ENCODE measurements at regions not wholly inside any gene's neighbourhood (a gene's known extent, or its start where the extent isn't known, plus 50 kb on each side); places are given as distances from the start of the nearest gene placed in this dataset.

- peaks cover 4% of the 10 kb centered on the region; the same call in 1 of the 2 replicates for H3K9me3 Mint-ChIP-seq
- no peak overlapping the region for H3K4me3 Mint-ChIP-seq
- H3K27me3 Mint-ChIP-seq (ENCODE audit: insufficient read depth), result no peaks in the 10 kb centered on the region
- DNase-seq, result no peak
- H3K4me1 Mint-ChIP-seq (ENCODE audit: low read depth), result no peaks in the 10 kb centered on the region
- H3K27ac Mint-ChIP-seq, result no peak overlapping the region
- H3K36me3 Mint-ChIP-seq (ENCODE audit: low read depth), result no peaks in the 10 kb centered on the region
- TF ChIP-seq, protein P1, sequence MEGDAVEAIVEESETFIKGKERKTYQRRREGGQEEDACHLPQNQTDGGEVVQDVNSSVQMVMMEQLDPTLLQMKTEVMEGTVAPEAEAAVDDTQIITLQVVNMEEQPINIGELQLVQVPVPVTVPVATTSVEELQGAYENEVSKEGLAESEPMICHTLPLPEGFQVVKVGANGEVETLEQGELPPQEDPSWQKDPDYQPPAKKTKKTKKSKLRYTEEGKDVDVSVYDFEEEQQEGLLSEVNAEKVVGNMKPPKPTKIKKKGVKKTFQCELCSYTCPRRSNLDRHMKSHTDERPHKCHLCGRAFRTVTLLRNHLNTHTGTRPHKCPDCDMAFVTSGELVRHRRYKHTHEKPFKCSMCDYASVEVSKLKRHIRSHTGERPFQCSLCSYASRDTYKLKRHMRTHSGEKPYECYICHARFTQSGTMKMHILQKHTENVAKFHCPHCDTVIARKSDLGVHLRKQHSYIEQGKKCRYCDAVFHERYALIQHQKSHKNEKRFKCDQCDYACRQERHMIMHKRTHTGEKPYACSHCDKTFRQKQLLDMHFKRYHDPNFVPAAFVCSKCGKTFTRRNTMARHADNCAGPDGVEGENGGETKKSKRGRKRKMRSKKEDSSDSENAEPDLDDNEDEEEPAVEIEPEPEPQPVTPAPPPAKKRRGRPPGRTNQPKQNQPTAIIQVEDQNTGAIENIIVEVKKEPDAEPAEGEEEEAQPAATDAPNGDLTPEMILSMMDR (IDR thresholded peaks at IDR 0.05), result no peak
These were observed 171.6 kb downstream of the RASEF start for GRCh38 chr9:82891321-82891720.

DNA sequence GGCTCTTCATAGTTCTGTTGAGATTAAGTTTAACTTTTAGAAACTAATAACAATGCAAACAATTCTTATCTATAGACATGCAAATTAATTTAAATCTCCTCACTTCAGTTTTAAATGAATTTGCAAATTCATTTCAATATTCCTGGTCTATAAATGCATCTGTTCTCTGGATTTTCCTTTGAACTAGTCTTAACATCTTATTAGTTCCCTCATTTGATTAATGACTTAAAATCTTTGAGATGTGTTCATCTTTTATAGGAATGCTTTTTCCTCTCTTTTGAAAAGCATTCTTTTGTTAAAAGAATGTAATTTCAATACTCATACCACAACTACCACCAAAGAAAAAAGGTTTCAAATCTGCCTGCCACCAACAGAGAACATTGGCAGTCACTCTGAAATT lies 169.4 kb downstream of the RASEF start:
- H3K9me3 Mint-ChIP-seq, result peaks cover 4% of the 10 kb centered on the region; the same call in 1 of the 2 replicates
- no peaks in the 10 kb centered on the region for H3K4me1 Mint-ChIP-seq (ENCODE audit: low read depth)
- peaks cover 4% of the 10 kb centered on the region; the same call in 1 of the 2 replicates for H3K27me3 Mint-ChIP-seq (ENCODE audit: insufficient read depth)

DNA sequence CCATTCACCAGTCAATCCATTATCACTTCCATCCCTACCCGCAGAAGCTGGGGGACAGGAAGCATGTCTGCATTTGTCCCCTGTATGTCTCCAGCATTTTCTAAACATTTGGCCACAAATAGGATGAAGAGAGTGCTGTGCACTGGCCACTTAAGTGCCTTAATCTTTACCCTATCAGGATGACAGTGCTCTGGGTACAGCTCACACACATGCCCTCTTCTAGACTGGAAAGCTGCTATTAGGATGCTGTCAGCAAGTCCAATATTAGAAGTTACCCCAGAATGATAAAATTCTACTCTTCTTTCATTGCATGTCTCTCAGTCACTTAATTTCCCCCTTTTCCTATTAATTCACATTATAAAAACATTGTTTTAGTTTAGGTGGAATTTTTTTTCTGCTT lies 168.4 kb downstream of the RASEF start:
- H3K9me3 Mint-ChIP-seq, result peaks cover 4% of the 10 kb centered on the region; the same call in 1 of the 2 replicates
- no peaks in the 10 kb centered on the region for H3K4me1 Mint-ChIP-seq (ENCODE audit: low read depth)
- H3K27ac Mint-ChIP-seq, result no peak overlapping the region
- TF ChIP-seq, protein P1 (IDR thresholded peaks at IDR 0.05), result no peak
- peaks cover 4% of the 10 kb centered on the region; the same call in 1 of the 2 replicates for H3K27me3 Mint-ChIP-seq (ENCODE audit: insufficient read depth)
- DNase-seq, result no peak
- H3K36me3 Mint-ChIP-seq (ENCODE audit: low read depth), result no peaks in the 10 kb centered on the region
- no peak overlapping the region for H3K4me3 Mint-ChIP-seq

More for the DNA sequence above, 169.4 kb downstream of the RASEF start:
- no peak overlapping the region for H3K27ac Mint-ChIP-seq
- no peaks in the 10 kb centered on the region for H3K36me3 Mint-ChIP-seq (ENCODE audit: low read depth)
- no peak for DNase-seq
- TF ChIP-seq, protein P1 (IDR thresholded peaks at IDR 0.05), result no peak
- H3K4me3 Mint-ChIP-seq, result no peak overlapping the region

DNA sequence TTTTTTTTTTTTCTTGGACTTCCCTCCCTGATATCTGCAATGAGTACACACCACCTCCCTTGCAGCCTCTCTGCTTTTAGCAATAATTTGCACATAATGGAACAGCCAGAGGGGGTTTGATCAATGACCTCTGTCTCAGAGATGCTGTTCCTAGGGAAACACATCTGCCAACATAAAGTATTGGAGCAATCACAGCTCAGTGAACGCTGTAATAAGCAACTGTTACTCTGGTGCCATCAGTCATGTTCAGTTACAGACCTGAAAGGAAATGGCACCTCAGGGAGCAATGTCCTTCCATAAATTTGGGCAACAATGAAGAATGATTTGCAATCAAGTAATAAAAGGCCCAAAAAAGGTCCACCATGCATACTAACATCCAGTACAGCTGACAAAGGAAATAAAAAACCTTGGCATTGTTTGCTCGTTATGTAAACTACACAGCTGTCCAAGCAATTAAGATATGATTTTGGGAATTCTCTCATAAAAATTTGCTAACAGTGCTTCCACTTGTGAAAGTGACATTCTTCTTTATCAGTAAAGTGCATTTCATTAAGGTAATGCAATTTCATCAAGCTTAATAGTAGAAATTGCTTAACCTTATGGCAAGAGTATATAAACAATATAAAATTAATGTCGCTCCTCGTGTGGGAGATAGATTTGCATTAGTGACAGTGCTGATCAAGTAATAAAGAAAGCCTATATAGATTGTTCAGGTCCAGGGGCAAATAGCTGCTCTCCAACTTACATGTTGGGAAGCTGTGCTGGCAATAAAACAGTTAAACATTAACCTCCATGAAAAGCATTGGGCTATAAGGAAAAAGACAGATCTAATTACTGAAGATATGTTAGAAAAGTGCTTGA lies 167.8 kb downstream of the RASEF start:
- Mint-ChIP-seq H3K4me3 (no peak overlapping the region), H3K27me3 (ENCODE audit: insufficient read depth) (peaks cover 4% of the 10 kb centered on the region; the same call in 1 of the 2 replicates)
- TF ChIP-seq, protein P1 (IDR thresholded peaks at IDR 0.05), result no peak

GRCh38 chr9:82895822-82896110 lies 167.2 kb downstream of the RASEF start:
- DNase-seq, result no peak
- Mint-ChIP-seq H3K4me3 (no peak overlapping the region), H3K36me3 (ENCODE audit: low read depth) (no peaks in the 10 kb centered on the region), H3K9me3 (peaks cover 4% of the 10 kb centered on the region; the same call in 1 of the 2 replicates), H3K27me3 (ENCODE audit: insufficient read depth) (peaks cover 4% of the 10 kb centered on the region; the same call in 1 of the 2 replicates), H3K4me1 (ENCODE audit: low read depth) (no peaks in the 10 kb centered on the region), H3K27ac (no peak overlapping the region)
- TF ChIP-seq, protein P1 (IDR thresholded peaks at IDR 0.05), result no peak

More for the DNA sequence above, 167.8 kb downstream of the RASEF start:
- H3K9me3 Mint-ChIP-seq, result peaks cover 4% of the 10 kb centered on the region; the same call in 1 of the 2 replicates
- DNase-seq, result no peak
- H3K36me3 Mint-ChIP-seq (ENCODE audit: low read depth), result no peaks in the 10 kb centered on the region
- H3K27ac Mint-ChIP-seq, result no peak overlapping the region
- no peaks in the 10 kb centered on the region for H3K4me1 Mint-ChIP-seq (ENCODE audit: low read depth)
